Activated naive CD4-positive, alpha-beta T cell treated with anti-CD3 and anti-CD28 coated beads for 36 hours (primary cell): ENCODE measurements at regions not wholly inside any gene's neighbourhood (a gene's known extent, or its start where the extent isn't known, plus 50 kb on each side); places are given as distances from the start of the nearest gene placed in this dataset.

ENCODE experiments used
- CTCF ChIA-PET: fragments of 350-600 bp; sonication (Branson Sonifier 250); formaldehyde crosslinking; loops from one replicate; lab custom pipeline; 2021; ENCODE audit warnings: antibody characterized with exemption; lab: Charles Lee
- DNase-seq: peaks from one replicate; pipeline ENCODE4 v3.0.0-alpha.2; 2020
- H3K27ac Mint-ChIP-seq: one replicate; pipeline ENCODE4 v1.8.0; 2021; ENCODE audit warnings: mild to moderate bottlenecking, mixed read lengths
- H3K27me3 Mint-ChIP-seq: one replicate; pipeline ENCODE4 v1.8.0; 2021; ENCODE audit warnings: low read depth, mixed read lengths
- H3K36me3 Mint-ChIP-seq: one replicate; pipeline ENCODE4 v1.8.0; 2021; ENCODE audit warnings: low read depth, mixed read lengths
- H3K4me1 Mint-ChIP-seq: one replicate; pipeline ENCODE4 v1.8.0; 2021; ENCODE audit warnings: low read depth, mixed read lengths
- H3K4me3 Mint-ChIP-seq: one replicate; pipeline ENCODE4 v1.8.0; 2021; ENCODE audit warnings: mild to moderate bottlenecking, moderate library complexity, mixed read lengths
- H3K9me3 Mint-ChIP-seq: one replicate; pipeline ENCODE4 v1.8.0; 2021; ENCODE audit warnings: mixed read lengths
- intact Hi-C: fragments of 100-400 bp; cut with micrococcal nuclease; formaldehyde crosslinking; loops from one replicate; pipeline ENCODE4 v1.15.1; 2023

DNA sequence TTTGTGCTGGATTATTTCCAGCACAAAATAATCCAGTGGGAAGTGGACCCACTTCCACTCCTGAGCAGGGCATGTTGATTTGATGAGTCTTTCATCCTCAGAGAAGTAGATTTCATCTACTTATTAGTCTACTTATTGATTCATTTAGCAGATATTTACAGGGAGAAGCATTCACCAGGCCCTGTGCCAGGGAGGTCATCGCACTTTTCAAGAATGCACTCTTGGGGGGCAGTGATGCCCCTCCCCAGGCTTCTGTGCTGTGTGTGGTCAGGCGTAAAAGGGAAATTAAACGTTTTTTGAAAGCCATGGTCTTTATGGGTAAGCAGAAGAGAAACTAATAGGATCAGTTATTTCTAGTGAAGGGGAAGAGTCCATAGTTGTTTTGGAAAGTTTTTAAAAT is 610.7 kb upstream of the TMEM132C start:
- Mint-ChIP-seq H3K9me3 (no peaks in the 10 kb centered on the region), H3K27me3 (no peaks in the 10 kb centered on the region), H3K4me1 (no peaks in the 10 kb centered on the region), H3K36me3 (no peaks in the 10 kb centered on the region), H3K27ac (no peak overlapping the region), H3K4me3 (no peak overlapping the region)
- no peak for DNase-seq
- CTCF ChIA-PET = no interaction called here
- intact Hi-C loops = no loop called here

DNA sequence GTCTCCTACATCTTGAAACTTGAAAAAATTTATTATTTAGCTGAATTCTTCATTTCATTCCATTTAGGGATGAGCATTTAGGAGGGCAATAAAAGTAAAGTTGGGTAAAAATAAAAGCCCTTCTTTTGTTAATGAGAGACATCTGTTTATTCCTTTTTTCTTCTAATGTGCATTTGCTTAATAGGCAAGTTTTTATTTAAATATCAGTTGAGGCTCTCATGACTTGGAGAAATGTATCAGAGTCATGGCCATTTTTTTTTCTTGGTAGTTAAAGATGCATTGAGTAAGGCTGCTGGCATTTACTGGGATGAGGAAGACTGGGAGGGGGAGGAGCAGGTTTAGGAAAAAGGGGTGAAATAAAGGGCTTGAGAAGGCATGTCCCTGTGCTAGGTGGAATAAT is 609.9 kb upstream of the TMEM132C start:
- DNase-seq = no peak
- no peak overlapping the region for H3K27ac Mint-ChIP-seq
- H3K4me3 Mint-ChIP-seq = no peak overlapping the region
- H3K36me3 Mint-ChIP-seq = no peaks in the 10 kb centered on the region
- intact Hi-C loops = no loop called here
- no peaks in the 10 kb centered on the region for H3K27me3 Mint-ChIP-seq
- CTCF ChIA-PET = no interaction called here
- H3K4me1 Mint-ChIP-seq = no peaks in the 10 kb centered on the region
- H3K9me3 Mint-ChIP-seq = no peaks in the 10 kb centered on the region

DNA sequence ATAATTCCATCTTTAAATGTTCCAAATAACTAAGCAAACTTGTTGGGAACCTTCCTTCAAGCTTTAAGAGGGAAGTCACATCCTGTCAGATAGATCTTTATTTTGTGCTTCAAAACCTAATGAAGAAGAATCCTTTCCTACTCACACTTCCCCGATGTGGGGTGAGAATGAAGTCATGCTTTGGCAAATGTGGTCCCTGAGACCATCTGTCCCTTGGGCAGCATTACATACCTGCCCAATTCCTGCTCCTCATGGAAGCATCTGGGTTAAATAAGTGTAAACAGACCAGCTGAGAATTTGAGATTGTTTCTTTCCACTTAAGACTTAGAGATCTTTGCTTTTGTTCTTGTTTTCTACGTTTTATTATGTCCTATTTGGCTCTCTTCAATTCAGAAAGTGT is 606.0 kb upstream of the TMEM132C start:
- DNase-seq = no peak
- Mint-ChIP-seq H3K27me3 (peaks cover 5% of the 10 kb centered on the region), H3K27ac (no peak overlapping the region), H3K9me3 (peaks cover 1% of the 10 kb centered on the region), H3K4me1 (no peaks in the 10 kb centered on the region), H3K36me3 (no peaks in the 10 kb centered on the region), H3K4me3 (no peak overlapping the region)
- CTCF ChIA-PET = no interaction called here
- intact Hi-C loops = no loop called here

DNA sequence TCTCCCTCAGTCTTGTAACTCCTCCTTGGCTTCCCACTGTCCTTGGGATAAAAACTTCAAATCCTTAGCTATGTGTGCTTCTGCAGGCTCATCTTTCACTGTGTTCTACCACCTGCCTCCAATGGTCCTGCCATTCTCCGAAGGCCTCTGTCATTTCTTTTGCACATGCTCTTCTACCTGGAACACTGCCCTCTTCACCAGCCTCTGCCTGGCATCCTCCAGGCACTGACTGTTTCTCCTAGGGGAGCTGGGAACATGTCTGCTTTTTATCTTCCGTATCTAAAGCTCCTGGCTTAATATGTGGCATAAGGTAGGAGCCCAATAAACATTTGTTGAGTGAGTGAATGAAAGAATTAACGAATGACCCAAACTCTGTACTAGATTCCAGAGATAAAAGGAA is 603.3 kb upstream of the TMEM132C start:
- intact Hi-C loops = no loop called here
- peaks cover 1% of the 10 kb centered on the region for H3K9me3 Mint-ChIP-seq

DNA sequence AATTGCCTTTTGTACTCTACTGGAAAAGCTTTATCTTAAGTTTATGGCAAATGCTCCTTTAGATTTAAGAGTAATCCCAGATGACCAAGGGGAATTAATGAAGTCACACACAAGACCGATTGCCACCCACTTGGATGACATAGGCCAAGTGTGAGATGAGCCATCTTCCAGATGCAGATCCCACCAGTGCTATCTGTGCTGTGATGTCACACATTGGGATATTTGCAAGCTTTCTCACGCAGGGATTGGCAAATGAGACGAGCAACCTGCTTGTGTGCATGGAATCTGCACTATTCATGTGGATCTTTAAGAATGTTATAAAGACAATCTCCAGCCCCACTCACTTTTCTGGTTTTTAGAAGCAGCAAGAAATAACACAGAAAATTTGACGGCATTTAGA is 602.1 kb upstream of the TMEM132C start:
- H3K36me3 Mint-ChIP-seq = no peaks in the 10 kb centered on the region
- H3K27me3 Mint-ChIP-seq = peaks cover 5% of the 10 kb centered on the region
- DNase-seq = no peak
- no peak overlapping the region for H3K27ac Mint-ChIP-seq
- intact Hi-C loops = no loop called here
- H3K4me3 Mint-ChIP-seq = no peak overlapping the region
- no peaks in the 10 kb centered on the region for H3K4me1 Mint-ChIP-seq
- H3K9me3 Mint-ChIP-seq = peaks cover 1% of the 10 kb centered on the region
- CTCF ChIA-PET = no interaction called here

More for the DNA sequence above, 603.3 kb upstream of the TMEM132C start:
- H3K4me3 Mint-ChIP-seq = no peak overlapping the region
- DNase-seq = no peak
- peaks cover 5% of the 10 kb centered on the region for H3K27me3 Mint-ChIP-seq
- no peaks in the 10 kb centered on the region for H3K36me3 Mint-ChIP-seq
- CTCF ChIA-PET = no interaction called here
- H3K27ac Mint-ChIP-seq = no peak overlapping the region
- no peaks in the 10 kb centered on the region for H3K4me1 Mint-ChIP-seq

DNA sequence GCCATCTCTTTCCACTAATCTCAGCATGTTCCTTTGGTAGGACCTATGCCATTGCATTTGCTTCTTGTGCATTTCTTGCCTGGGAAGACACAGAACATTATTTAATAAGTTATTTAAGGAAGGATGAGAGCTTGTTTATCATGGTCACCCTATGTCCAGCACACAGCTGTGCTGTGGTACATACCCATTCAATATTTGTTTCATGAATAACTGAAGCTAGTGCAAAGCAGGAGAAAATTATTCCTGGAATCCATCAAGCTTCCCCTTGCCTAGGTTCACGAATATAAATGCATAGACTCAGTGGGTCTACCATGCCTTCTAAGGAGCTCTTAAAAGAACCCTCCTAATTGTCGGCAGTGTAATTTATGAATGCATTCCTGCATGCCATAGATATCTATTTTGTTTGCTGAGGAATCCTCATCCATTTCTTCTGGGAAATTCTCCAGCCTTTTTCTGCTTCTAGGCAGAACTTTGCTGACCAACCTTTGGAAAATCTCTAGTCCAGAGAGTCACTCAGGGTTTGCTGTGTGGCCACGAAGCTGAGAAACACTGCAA is 599.8 kb upstream of the TMEM132C start:
- Mint-ChIP-seq H3K4me1 (no peaks in the 10 kb centered on the region), H3K4me3 (no peak overlapping the region), H3K27me3 (peaks cover 5% of the 10 kb centered on the region), H3K9me3 (peaks cover 1% of the 10 kb centered on the region), H3K27ac (no peak overlapping the region), H3K36me3 (no peaks in the 10 kb centered on the region)
- DNase-seq = no peak
- intact Hi-C loops = no loop called here
- CTCF ChIA-PET = interaction anchor here (0.7 to 2.0 kb wide), 2 partner anchors 10 kb away, joined by 5 to 9 read pairs; no protein-coding TSS in a partner anchor

DNA sequence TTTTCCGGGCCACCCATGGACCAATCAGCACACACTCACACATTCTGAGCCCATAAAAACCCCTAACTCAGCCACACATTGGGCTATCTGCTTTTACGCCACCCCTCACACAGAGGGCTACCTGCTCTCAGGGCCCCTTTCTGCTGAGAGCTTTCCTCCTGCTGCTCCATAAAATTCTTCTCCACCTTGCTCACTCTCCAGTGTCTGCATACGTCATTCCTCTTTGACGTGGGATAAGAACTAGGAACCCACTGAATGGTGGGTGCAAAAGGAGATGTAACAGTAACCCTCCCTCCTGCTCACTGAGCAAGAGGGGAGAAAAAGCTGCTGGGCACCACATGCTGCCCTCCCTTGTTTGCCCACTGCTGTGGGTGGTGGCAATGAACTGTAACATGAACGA is 596.7 kb upstream of the TMEM132C start:
- Mint-ChIP-seq H3K36me3 (no peaks in the 10 kb centered on the region), H3K27ac (no peak overlapping the region), H3K27me3 (no peaks in the 10 kb centered on the region), H3K4me1 (no peaks in the 10 kb centered on the region), H3K4me3 (no peak overlapping the region), H3K9me3 (no peaks in the 10 kb centered on the region)
- CTCF ChIA-PET = no interaction called here
- intact Hi-C loops = no loop called here
- DNase-seq = no peak

DNA sequence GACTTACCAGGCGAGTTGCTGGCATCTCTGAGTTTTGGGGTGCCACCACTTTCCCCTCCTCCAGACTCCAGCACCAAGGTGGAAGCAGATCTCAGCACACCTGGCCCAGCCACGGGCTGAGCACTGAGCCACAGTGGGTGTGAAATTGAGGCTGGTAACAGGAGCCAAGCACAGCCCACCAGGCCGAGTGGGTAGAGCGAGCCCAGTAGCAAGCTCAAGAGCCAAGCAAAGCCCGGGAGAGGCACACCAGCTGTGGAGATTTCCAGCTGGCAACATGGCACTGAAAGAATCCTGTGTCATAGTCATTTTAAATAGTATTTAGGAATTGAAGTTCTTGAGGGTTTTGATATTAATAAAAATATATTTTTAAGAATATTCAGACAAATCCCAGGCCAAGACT is 596.2 kb upstream of the TMEM132C start:
- no peak for DNase-seq
- CTCF ChIA-PET = no interaction called here
- Mint-ChIP-seq H3K27ac (no peak overlapping the region), H3K4me1 (no peaks in the 10 kb centered on the region), H3K27me3 (no peaks in the 10 kb centered on the region), H3K4me3 (no peak overlapping the region), H3K9me3 (no peaks in the 10 kb centered on the region), H3K36me3 (no peaks in the 10 kb centered on the region)
- intact Hi-C loops = no loop called here

DNA sequence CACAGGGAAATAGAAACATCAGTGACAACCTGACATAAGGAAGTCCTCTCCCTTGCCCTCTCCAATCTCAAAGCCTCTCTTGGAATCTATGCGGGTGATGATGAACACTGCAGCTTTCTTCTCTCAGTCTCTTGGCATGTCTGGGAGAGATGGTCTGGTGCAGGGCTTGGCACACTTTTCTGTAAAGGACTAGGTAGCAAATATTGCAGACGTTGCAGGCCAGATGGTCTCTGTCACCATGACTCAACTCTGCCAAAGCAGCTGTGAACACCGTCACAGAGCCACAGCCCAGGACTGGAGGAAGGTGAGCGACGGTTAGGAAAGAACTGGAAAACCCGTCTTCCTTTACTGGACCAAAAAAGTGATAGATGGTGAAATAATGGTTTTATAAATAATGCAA is 591.0 kb upstream of the TMEM132C start:
- DNase-seq = no peak
- no peaks in the 10 kb centered on the region for H3K27me3 Mint-ChIP-seq
- H3K4me1 Mint-ChIP-seq = no peaks in the 10 kb centered on the region
- no peak overlapping the region for H3K4me3 Mint-ChIP-seq
- H3K36me3 Mint-ChIP-seq = no peaks in the 10 kb centered on the region
- H3K27ac Mint-ChIP-seq = no peak overlapping the region
- H3K9me3 Mint-ChIP-seq = no peaks in the 10 kb centered on the region
- intact Hi-C loops = loop anchor here (5.0 kb wide), 3 partner anchors 294 to 394 kb away; no protein-coding TSS in a partner anchor
- CTCF ChIA-PET = no interaction called here

DNA sequence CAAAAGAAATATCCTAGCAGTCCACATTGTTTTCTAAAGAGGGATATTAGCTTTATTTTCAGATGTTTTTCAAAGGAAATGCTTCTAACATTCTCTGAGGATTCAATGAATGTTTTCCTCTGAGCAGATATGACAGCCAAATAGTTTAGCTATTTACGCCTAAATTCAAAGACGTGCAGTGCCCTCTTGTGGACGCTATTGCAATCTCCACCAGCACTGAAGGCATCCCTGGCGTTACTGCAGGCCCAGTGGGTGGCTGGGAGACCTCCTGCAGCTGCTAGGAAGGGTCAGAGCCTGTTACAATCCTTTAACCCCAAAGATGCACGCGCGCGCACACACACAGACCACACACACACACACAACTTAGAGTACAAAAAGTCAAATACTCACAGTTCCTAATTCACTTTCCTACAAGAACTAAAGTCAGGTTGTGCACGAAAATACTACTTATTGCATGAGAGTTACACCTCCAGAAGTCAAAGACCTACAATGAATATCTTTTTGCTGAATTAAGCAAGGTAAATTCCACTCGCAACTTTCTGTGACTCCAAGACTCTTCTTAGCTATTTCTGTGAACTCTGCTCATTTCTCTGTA is 589.3 kb upstream of the TMEM132C start:
- no peak overlapping the region for H3K27ac Mint-ChIP-seq
- no peaks in the 10 kb centered on the region for H3K36me3 Mint-ChIP-seq
- no peak overlapping the region for H3K4me3 Mint-ChIP-seq
- DNase-seq = peak; percentile 73
- H3K9me3 Mint-ChIP-seq = no peaks in the 10 kb centered on the region
- CTCF ChIA-PET = interaction anchor here (0.6 to 1.8 kb wide), 13 partner anchors 9 to 1322 kb away, joined by 3 to 14 read pairs (median 4); no protein-coding TSS in a partner anchor
- H3K4me1 Mint-ChIP-seq = no peaks in the 10 kb centered on the region
- no peaks in the 10 kb centered on the region for H3K27me3 Mint-ChIP-seq
- intact Hi-C loops = loop anchor here (1.0 to 5.0 kb wide), 5 partner anchors 192 to 569 kb away; no protein-coding TSS in a partner anchor

DNA sequence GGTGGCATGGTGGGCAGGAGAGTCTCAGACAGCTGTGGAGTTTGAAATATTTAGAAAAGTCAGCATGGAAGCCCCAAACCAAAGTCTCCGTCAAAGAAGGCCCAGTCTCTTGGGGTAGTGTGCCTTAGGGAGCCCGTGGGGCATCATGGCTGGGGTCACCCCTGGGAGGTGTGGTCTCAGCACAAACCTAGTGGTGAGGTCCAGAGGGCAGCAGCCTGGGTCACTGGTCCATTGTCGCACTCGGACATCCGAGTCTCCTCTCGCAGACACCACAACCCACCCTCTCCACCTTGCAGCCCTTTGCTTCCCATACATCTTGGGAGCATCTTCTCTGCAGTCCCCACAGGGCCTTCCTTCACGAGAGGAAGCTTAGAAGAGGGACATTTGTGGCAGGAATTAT is 588.0 kb upstream of the TMEM132C start:
- no peaks in the 10 kb centered on the region for H3K9me3 Mint-ChIP-seq
- H3K27me3 Mint-ChIP-seq = no peaks in the 10 kb centered on the region
- no peak overlapping the region for H3K27ac Mint-ChIP-seq
- intact Hi-C loops = loop anchor here (5.0 kb wide), 3 partner anchors 297 to 397 kb away; no protein-coding TSS in a partner anchor
- DNase-seq = no peak
- CTCF ChIA-PET = no interaction called here
- H3K4me1 Mint-ChIP-seq = no peaks in the 10 kb centered on the region
- H3K36me3 Mint-ChIP-seq = no peaks in the 10 kb centered on the region
- no peak overlapping the region for H3K4me3 Mint-ChIP-seq

DNA sequence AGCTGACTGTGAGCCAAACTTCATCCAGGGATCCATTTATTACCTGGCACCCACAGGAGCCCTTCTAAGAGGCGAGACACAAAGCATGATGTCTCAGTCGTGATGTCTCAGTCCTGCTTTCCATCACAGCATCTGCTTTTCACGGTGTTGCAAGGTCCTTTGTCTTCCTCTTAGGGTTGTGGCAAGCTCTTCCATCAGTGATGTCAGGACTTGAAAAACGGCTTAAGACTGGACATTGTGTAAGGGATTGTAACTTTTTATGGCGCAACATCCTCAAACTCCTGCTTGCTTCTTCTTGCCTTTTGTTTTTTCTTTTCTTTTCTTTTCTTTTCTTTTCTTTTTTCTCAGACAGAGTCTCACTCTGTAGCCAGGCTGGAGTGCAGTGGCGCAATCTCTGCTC is 586.5 kb upstream of the TMEM132C start:
- Mint-ChIP-seq H3K4me3 (no peak overlapping the region), H3K9me3 (no peaks in the 10 kb centered on the region), H3K27me3 (no peaks in the 10 kb centered on the region), H3K36me3 (no peaks in the 10 kb centered on the region), H3K27ac (no peak overlapping the region), H3K4me1 (no peaks in the 10 kb centered on the region)
- DNase-seq = no peak
- CTCF ChIA-PET = interaction anchor here (0.6 kb wide), 1 partner anchor 175 kb away, joined by 3 read pairs; no protein-coding TSS in a partner anchor
- intact Hi-C loops = no loop called here

DNA sequence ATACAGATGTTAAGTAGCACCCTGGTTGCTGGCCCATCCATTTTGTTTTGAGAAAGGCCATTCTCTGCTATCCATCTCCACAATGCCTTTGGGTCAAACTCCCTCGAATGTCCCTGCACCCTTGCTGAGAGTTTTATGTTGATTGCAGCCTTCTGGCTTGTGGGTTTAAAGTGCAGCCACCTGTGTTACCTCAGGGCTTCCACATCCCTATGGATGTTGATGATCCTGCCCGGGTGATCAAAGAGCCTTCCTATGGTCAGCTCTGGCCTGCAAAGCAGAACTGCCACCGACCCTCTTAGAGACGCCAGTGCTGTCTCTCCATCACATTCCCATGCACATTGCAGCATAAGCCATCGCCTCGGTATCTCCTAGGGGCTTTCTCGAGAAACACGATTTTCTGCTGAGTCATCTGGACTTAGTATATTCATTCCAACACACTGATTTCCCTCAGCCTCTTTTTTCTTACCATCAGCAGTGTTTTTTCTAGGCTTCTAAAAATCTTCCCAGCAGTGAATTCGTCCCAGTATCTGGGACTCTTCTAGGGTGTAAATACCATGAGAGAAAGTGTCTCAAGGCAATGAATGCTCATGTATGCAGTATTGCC is 585.7 kb upstream of the TMEM132C start:
- no peak for DNase-seq
- H3K36me3 Mint-ChIP-seq = no peaks in the 10 kb centered on the region
- no peak overlapping the region for H3K4me3 Mint-ChIP-seq
- intact Hi-C loops = no loop called here
- no peaks in the 10 kb centered on the region for H3K4me1 Mint-ChIP-seq
- H3K27ac Mint-ChIP-seq = no peak overlapping the region
- no peaks in the 10 kb centered on the region for H3K9me3 Mint-ChIP-seq
- CTCF ChIA-PET = no interaction called here
- no peaks in the 10 kb centered on the region for H3K27me3 Mint-ChIP-seq
